ENCODE measurements at regions not wholly inside any gene's neighbourhood (a gene's known extent, or its start where the extent isn't known, plus 50 kb on each side); places are given as distances from the start of the nearest gene placed in this dataset.
A peak's percentile ranks its signal among the peaks of the same experiment; 100 is the strongest.

- no peak for DNase-seq
These were observed 175.5 kb downstream of the MN1 start for GRCh38 chr22:27625769-27626674.

GRCh38 chr22:27626675-27627443, 174.7 kb downstream of the MN1 start:
- no peak for DNase-seq

- DNase-seq: no peak
These were observed 174.1 kb downstream of the MN1 start for GRCh38 chr22:27627444-27627833.

- no peak for DNase-seq
These were observed 173.7 kb downstream of the MN1 start for GRCh38 chr22:27627901-27628300.

- no peak for DNase-seq
These were observed 173.2 kb downstream of the MN1 start for GRCh38 chr22:27628341-27628740.

- DNase-seq: no peak
These were observed 172.5 kb downstream of the MN1 start for GRCh38 chr22:27628891-27629631.

- no peak for DNase-seq
These were observed 171.5 kb downstream of the MN1 start for GRCh38 chr22:27629908-27630673.

GRCh38 chr22:27630754-27631153, 170.8 kb downstream of the MN1 start:
- DNase-seq: no peak

- no peak for DNase-seq
These were observed 169.9 kb downstream of the MN1 start for GRCh38 chr22:27631641-27632040.

GRCh38 chr22:27632451-27633295, 168.9 kb downstream of the MN1 start:
- no peak for DNase-seq

GRCh38 chr22:27633296-27633871, 168.2 kb downstream of the MN1 start:
- DNase-seq: no peak

GRCh38 chr22:27634043-27634740, 167.4 kb downstream of the MN1 start:
- no peak for DNase-seq

GRCh38 chr22:27635435-27635834, 166.1 kb downstream of the MN1 start:
- DNase-seq: no peak

GRCh38 chr22:27635852-27636251, 165.7 kb downstream of the MN1 start:
- no peak for DNase-seq

- peak in 1 of 56 donors; percentile 30 for DNase-seq
These were observed 164.6 kb downstream of the MN1 start for GRCh38 chr22:27636716-27637508.

- DNase-seq: no peak
These were observed 164.0 kb downstream of the MN1 start for GRCh38 chr22:27637604-27638003.

GRCh38 chr22:27638329-27639233, 163.0 kb downstream of the MN1 start:
- DNase-seq: no peak

All from nucleus accumbens (tissue), 56 donors.